Islet of Langerhans (tissue), 1 donor: ENCODE measurements at regions not wholly inside any gene's neighbourhood (a gene's known extent, or its start where the extent isn't known, plus 50 kb on each side); places are given as distances from the start of the nearest gene placed in this dataset.
"Not testable (repeated sequence)": the region's sequence is repeated elsewhere in the genome, so short reads cannot be mapped to it uniquely, and the experiment has no call there.

Experiments
- FAIRE-seq: peaks from one replicate; lab custom pipeline; 2011; peaks lifted over from hg19 to GRCh38; lab: Jason Lieb, UNC

DNA sequence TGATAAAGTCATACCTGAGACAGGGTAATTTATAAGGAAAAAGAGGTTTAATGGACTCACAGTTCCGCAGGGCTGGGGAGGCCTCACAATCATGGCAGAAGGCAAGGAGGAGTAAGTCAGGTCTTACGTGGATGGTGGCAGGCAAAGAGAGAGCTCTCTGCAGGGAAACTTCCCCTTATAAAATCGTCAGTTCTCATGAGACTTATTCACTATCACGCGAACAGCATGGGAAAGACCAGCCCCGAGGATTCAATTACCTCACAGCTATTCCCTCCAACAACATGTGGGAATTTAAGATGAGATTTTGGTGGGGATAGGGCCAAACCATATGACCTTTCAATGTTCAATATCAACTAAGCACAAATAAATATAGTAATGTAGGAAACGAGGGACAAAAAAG is 559.4 kb upstream of the KCND2 start:
- no peak for FAIRE-seq

DNA sequence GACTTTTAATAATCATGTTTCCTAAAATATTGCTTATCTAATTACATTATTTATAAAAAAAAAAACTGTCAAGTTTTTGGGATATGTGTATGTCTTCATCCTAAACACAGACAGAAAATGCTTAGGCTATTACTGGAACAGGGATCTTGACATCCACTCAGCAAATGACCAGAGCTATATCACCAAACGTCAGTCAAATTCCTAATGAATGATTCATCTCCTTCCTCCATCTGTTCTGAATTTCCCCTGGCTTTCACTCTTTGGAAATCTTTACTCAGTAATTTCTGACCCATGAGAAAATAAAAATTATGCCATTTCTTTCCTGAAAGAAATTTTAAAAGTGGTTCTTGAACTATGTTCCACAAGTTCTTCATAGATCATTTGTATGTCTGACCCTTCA is 552.4 kb upstream of the KCND2 start:
- FAIRE-seq = no peak

DNA sequence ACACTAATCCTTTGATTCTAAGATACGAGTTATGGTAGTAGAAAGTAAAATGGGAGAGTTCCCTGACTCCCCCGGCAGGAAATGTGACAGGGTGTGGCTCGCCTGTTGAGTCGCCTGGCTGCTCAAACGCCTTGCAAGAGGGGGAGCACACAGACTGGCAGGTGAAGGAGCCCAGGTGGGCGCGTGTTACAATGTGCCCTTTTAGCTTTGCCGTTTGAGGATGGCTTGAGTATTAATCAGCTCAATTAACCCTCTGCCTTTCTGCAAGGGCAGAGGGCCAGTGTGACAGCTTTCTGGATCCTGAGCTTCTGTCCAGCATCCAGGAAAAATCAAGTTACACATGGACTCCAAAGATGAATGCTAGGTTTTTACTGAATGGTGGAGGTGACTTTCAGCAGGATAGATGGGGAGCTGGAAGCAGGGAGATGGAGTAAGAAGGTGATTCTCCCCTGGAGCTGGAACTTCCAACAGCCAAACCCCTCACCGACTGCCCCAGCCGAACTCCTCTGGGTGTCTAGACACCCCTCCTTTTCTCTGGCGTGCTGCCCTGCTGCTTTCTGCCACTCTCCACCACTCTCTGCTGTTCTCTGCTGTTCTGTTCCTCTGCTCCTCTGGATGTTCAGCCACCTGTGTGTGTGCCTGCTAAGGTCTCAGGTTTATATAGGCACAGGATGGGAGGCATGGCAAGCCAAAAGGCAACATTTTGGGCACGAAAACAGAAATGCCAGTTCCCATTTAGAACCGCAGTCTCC is 548.8 kb upstream of the KCND2 start:
- FAIRE-seq = no peak

DNA sequence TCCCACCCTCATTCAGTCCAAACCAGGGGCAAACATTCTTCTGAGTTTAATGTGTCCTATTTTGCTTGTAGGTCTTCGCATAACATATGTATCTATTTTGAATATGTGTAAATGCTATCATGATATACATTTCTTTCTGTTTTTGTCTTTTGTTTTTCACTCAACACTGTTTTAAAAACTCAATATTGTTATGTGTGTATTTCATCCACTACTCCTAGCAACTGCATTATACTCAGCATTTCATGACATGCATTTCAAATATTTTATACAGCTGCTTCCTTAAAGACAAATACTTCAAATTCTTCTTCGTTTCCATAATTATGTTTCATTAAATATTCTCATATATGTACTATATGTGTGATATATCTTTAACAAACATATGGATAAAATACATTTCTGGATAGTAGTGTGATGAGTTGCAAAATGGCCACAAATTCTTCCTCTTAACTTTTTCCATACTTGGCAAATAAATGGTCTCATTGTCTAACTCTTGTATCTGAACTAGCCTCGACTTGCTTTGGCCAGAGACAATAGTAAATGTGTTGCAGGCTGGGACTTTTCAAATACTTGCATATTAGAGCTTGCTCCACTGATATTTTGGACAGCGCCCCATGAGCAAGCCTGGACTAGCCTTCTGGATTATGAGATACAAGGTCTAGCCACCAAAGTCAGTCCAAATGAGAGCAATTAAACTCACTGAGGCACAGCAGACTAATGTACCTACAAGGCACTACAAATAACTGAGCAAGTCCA is 539.7 kb upstream of the KCND2 start:
- FAIRE-seq = no peak

DNA sequence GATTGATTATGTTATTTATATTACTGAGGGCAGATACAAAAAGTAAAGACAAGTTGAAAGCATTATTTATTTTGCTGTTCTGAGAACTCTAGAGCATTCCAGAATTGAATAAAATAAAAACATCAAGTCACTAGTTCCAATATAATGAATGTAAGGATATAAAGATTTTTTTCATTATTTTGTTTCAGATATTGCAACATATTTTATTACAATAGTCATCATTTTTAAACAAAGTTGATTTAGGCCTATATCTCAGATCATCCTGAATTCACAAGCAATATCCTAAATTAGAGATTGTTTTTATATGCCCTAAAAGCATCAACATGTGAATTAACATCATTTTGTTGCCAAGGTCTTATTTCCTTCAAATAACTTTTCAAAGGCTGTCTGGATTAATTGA is 535.6 kb upstream of the KCND2 start:
- FAIRE-seq = no peak

DNA sequence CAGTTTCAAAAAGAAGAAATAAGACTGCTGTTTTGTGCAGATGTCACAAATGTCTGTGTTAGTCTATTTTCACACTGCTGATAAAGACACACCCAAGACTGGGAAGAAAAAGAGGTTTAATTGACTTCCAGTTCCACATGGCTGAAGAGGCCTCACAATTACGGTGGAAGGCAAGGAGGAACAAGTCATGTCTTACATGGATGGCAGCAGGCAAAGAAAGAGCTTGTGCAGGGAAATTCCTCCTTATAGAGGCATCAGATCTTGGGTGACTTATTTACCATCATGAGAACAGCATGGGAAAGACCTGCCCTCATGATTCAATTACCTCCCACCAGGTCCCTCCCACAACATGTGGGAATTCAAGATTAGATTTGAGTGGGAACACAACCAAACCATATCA is 527.7 kb upstream of the KCND2 start:
- not testable (repeated sequence) for FAIRE-seq

DNA sequence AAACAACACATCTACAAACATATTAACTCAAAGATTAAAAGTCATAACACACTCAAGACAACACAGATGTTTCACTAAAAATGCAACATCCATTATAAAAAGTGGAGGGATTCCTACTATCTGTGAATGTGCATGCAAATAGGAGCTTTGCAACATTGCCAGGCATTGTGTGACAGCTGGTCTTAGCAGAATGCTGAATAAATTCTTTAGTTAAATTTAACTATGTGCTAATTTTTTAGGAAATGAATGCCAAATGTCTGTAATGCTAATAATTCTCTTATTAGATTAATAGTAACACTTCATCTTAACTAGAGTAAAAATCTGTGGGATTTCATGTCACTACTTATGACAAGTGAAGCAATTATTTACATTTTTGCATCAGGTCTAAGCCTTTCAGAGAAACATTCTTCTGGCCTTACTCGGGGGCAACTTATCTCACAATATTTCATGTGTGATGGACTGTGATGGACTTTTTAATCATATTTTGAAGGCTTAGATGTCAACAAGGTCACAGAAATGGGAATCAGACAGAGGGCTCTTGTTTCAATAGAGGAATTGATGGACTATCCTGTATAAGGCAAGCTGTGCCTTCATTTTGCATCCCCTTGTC is 524.6 kb upstream of the KCND2 start:
- no peak for FAIRE-seq

DNA sequence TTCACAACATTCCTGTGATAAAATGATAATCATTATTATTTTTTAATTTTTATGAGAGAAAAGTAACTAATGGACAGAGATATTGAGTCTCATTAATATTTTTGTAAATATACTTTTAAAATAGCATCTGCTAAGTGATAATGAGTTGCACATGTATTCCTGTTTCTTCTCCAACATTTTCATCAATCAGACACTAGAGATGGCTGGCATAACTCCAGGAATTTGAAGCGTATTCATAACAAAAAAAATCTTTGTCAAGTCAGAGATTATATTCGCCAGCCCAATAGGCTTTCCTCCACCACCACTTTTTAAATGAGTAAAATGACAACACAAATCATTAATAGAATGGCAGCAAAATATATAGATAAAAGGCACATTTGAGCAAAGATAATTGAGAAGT is 524.0 kb upstream of the KCND2 start:
- no peak for FAIRE-seq

DNA sequence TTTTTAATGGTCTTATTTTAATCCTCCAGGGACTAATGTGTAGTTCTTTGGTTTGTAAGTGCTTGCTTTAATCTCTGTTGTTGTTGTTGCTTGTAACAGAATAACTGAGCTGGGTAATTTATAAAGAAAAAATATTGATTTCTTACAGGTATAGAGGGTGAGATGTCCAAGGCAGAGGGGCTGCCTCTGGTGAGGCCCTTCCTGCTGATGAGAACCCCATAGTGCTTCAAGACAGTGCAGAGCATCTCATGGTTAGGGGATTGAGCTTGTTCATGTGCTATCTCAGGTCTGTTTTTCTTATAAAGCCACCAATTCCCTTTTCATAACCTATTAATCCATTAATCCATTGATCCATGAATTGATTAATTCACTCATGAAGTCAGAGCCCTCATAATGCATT is 516.3 kb upstream of the KCND2 start:
- FAIRE-seq = no peak

DNA sequence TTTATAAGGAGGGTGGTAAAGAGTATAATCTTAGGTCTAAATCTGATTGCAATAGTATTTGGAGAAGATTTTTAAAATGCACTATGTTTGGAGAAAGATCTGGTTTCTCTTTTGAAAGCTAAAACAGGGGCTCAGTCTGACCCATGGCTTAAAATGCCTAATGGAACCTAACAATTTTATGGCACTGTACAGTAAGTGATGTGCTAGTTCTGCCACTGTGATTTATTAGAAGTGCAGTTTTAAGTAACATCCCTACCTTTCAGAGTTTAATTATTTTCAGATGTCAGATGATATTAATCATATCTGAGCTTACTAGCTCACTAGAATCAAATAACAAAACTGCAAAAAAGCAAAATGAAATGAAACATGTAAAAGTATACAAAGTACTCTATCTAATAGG is 514.7 kb upstream of the KCND2 start:
- FAIRE-seq = no peak

DNA sequence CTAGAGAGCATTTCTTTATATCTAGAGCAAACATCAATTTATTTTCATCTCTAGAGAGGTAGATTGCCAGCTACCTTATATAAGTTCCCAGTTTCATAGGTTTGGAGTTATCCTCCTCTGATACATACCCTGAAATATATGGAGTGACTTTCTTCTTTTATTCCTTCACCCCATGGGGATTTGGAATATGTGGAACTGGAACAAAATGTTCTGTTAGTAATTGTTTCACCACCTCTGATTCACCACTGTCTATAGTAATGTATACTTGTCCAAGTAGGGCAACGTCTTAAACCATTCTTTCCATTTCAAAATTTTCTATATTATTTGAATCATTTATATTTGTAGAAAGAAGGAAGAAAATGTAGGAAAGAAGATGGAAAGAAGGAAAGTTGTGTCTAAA is 511.2 kb upstream of the KCND2 start:
- no peak for FAIRE-seq

DNA sequence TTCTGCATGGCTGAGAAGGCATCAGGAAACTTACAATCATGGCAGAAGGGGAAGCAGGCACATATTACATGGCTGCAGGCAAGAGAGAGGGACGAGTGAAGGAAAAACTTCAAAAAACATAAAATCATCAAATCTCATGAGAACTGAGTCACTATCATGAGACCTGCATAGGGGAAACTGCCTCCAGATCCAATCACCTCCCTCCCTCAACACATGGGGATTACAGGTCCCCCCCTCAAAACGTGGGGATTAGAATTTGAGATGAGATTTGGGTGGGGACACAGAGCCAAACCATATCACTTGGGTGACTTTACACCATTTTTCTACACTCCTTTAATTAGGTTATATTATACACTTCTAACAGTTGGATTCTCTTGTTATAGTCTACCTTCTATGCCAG is 490.7 kb upstream of the KCND2 start:
- no peak for FAIRE-seq

DNA sequence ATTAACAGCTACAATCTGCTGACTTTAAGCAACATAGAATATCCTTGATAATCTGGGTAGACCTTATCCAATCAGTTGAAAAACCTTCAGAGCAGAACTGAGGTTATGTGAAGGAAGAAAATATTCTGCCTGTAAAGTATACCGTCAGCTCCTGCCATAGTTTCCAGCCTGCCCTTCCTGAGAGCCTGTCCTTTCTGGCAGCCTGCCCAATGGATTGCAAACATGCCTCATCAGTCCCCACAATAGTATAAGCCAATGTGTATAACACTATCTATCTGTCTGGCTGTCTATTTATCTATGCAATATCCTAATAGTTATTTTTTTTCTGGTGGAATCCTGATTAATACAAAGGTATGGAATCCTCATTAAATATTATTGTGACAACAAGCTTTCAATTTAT is 489.2 kb upstream of the KCND2 start:
- FAIRE-seq = no peak

DNA sequence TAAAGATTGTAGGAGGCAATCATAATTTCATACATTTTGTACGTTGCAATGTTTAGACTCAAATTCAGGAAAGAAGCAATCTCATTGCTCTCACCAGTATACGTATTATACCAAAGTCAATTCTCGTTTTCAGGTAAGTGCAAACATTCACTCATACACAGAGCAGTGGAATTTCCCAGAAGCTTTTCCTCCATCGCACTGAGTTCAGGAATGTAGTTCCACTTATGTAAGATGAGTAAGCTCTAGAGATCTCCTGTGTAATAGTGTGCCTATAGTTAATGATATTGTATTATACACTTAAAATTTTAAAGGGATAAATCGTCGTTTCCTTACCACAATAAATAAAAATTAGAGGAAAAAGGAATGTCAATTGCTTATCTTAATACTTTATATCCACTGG is 470.8 kb upstream of the KCND2 start:
- no peak for FAIRE-seq

DNA sequence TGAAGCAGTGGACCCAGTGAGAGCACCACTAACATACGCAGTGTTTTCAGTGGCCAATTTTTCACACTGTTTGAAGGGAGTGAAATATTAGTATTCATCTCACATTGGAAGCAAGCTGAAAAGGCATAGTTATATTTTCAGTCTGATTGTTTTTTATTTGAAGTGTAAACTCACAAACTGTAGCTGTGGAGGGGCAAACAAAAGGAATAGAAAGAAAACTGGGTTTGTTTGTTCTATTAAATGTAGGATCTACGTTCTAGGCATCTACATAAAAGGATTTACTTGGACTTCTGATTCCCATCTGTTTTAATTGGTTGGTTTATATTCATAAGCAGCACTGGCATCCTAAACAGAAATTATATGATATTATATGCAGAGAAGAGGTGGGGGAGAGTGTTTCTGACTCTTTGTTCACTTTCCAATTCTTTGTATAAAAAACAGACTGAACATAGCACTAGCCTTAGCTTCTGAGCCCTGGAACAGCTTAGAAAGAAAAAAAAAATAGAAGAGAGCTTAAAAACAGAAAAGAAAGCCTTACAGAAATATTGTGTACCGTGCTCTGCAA is 447.8 kb upstream of the KCND2 start:
- no peak for FAIRE-seq

DNA sequence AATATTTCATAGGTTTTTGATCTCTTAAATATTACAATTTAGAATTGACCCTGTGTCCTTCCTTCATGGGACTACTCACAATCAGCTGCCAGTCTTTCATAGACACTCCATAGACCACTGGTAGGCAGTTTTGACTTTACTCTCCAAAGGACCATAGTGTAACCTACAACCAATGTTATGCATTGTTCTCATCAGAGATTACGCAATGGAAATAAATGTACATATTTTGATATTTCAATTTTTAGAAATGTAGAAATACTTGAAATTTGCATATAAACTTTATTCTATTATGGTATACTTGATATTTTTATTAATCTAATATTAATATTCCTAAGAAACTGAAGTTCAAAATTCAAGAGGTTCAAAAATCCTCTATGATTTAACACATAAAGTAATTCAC is 446.4 kb upstream of the KCND2 start:
- no peak for FAIRE-seq

DNA sequence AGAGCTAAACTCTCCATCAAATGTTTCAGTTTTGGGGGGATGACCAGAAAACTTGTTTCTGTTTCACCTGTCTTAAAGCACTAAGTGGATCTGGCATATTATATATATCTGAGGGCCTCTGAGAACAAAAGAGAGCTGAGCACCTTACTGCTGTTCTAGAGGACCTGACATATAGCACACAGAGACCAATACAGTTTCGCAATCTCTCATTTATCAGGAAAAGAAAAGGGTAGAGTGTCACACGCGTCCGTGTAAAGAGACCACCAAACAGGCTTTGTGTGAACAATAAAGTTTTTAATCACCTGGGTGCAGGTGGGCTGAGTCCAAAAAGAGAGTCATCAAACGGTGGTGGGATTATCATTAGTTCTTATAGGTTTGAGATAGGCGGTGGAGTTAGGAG is 434.5 kb upstream of the KCND2 start:
- no peak for FAIRE-seq

DNA sequence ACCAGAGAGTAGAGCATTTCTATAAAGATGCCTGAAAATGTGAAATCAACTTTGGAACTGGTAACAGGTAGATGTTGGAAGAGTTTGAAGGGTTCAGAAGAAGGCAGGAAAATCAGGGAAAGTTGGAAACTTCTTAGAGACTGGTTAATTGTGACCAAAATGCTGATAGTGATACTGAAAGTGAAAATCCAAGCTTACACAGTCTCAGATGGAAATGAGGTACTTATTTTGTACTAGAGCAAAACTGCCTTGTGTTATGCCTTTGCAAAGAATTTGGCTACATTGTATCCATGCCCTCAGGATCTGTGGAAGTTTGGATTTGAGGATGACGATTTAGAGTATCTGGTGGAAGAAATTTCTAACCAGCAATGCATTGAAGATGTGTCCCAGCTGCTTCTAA is 430.6 kb upstream of the KCND2 start:
- no peak for FAIRE-seq

DNA sequence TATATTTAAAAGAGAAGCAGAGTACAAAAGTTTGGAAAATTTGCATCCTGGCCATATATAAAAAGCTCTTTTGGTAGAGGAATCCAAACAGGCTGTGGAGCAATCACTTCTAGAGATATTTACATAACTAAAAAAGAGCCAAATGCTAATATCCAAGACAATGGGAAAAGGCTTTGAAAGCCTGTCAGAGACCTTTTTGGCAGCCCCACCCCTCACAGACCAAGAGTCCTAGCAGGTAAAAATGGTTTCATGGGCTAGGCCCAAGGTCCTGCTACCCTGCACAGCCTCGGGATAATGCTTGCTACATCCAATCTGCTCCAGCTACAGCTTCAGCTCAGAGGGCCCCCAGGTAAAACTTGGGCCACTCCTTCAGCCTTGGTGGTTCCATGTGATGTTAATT is 430.2 kb upstream of the KCND2 start:
- no peak for FAIRE-seq

DNA sequence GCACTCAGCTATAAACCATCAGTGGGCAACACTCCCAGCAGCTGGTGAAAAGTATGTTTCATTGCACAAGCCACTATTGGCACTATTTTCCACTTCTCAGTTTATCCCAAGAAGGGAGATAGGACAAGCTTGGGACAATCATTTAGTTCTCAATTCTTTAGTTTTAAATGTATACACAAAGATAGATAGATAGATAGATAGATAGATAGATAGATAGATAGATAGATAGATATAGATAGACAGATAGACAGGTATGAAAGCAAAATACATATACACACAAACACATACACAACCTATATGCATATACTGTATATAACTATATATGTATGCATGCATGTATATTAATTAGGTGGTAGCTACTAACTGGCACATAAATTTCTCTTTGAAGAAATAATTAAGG is 411.6 kb upstream of the KCND2 start:
- FAIRE-seq = no peak

DNA sequence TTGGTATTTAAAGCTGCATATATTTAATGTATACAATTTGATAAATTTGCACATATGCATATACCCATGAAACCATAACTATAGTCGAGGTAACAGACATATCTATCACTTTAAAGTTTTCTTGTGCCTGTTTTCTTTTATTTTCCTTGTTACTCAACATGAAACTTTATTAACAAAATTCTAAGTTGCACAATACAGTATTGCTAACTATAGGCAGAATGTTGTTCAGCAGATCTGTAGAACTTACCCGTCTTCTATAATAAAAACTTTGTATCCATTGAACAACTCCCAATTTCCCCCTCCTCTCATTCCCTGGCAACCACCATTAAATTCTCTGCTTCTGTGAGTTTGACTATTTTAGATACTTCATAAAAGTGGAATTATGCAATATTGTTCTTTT is 404.6 kb upstream of the KCND2 start:
- no peak for FAIRE-seq

DNA sequence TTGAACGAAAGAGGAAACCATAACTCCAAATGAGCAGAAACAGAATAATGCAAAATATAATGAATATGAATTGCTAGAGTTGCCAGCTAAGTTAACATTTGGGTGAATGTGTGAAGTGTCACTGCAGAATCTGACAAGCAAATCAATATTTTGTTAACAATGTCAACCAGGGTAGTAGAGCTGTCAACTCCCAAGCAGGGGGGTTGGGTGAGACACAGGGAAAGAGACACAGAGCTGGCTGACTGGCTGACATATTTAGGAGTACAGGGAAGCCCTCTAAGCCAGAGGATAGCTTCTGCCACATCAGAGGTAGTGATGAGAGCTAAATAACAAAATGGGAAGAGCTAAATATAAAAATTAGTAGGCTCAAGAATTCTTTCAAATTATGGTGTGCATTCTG is 393.1 kb upstream of the KCND2 start:
- FAIRE-seq = no peak

DNA sequence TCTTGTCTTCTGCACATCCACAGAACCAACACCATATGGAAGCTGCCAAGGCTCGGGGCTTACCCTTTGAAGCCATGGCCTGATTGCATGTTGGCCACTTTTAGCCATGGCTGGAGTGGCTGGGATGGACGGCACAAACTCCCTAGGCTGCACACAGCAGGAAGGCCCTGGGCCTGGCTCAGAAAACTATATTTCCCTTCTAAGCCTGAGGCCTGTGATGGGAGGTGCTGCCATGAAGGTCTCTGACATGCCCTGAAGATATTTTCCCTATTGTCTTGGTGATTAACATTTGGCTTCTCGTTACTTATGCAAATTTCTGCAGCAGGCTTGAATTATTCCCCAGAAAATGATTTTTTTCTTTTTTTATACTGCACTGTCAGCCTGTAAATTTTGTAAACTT is 387.0 kb upstream of the KCND2 start:
- no peak for FAIRE-seq
